ENCODE measurements at regions not wholly inside any gene's neighbourhood (a gene's known extent, or its start where the extent isn't known, plus 50 kb on each side); places are given as distances from the start of the nearest gene placed in this dataset.

GRCh38 chr1:147095691-147096090, 76.6 kb downstream of the PRKAB2 start:
- TF ChIP-seq CTCF (IDR thresholded peaks at IDR 0.05; ENCODE audit: low read length) (no peak), EZH2 (optimal IDR thresholded peaks at IDR 0.05; ENCODE audit: low read depth, low read length) (no peak), EZH2phosphoT487 (IDR thresholded peaks at IDR 0.05; ENCODE audit: low read length) (no peak)
